IMR-90 (cell line): ENCODE measurements at regions not wholly inside any gene's neighbourhood (a gene's known extent, or its start where the extent isn't known, plus 50 kb on each side); places are given as distances from the start of the nearest gene placed in this dataset.

Experiments used
- ATAC-seq: fragments of 200-7000 bp; cut with Tn5 transposase; 2 replicates; pipeline ENCODE4 v1.9.1; 2020; ENCODE audit warnings: low read depth, mild to moderate bottlenecking, moderate library complexity
- BruUV-seq: library from RNA; stranded (reverse); fragments of 400-500 nt; replicated peaks from 2 replicates; lab custom pipeline; 2021; lab: Mats Ljungman, UMichigan
- CTCF ChIA-PET: fragments of 300-600 bp; formaldehyde crosslinking; extraction: SDS; loops from one replicate; lab custom pipeline; 2021; ENCODE audit warnings: antibody characterized with exemption; lab: Yijun Ruan, JAX
- POLR2A ChIA-PET: fragments of 300-600 bp; sonication (Branson Sonifier 250); formaldehyde crosslinking; loops from one replicate; lab custom pipeline; 2022; ENCODE audit warnings: antibody characterized with exemption; ENCODE audit not compliant: unreplicated experiment; lab: Charles Lee
- DNase-seq: peaks from one replicate; pipeline ENCODE4 v3.0.0; 2013
- H2AFZ ChIP-seq: replicated peaks from 2 replicates; pipeline ENCODE3; 2013; ENCODE audit warnings: low read length, mild to moderate bottlenecking; ENCODE audit not compliant: poor library complexity
- H2AK5ac ChIP-seq: 2 replicates; pipeline ENCODE4 v1.6.1; 2013; ENCODE audit warnings: low read depth, low read length, inconsistent platforms
- H2AK9ac ChIP-seq: replicated peaks from 2 replicates; pipeline ENCODE3; 2013; ENCODE audit warnings: mild to moderate bottlenecking, low read depth, low read length, moderate library complexity; ENCODE audit not compliant: poor library complexity
- H2BK120ac ChIP-seq: 2 replicates; pipeline ENCODE4 v1.6.1; 2013; ENCODE audit warnings: low read depth, low read length, inconsistent platforms
- H2BK15ac ChIP-seq: 3 replicates; pipeline ENCODE4 v1.6.1; 2013; ENCODE audit warnings: low read depth, low read length, inconsistent platforms
- H2BK20ac ChIP-seq: 2 replicates; pipeline ENCODE4 v1.6.1; 2013; ENCODE audit warnings: low read depth, mild to moderate bottlenecking, inconsistent platforms, low read length, moderate library complexity
- H2BK5ac ChIP-seq: 2 replicates; pipeline ENCODE4 v1.6.1; 2013; ENCODE audit warnings: mild to moderate bottlenecking, low read depth, low read length, inconsistent platforms; ENCODE audit not compliant: poor library complexity, severe bottlenecking
- H3K14ac ChIP-seq: replicated peaks from 2 replicates; pipeline ENCODE4 v1.6.1; 2013; ENCODE audit warnings: low read depth, low read length, inconsistent platforms
- H3K18ac ChIP-seq: 2 replicates; pipeline ENCODE4 v1.6.1; 2013; ENCODE audit warnings: low read depth, low read length, control low read depth
- H3K23ac ChIP-seq: 2 replicates; pipeline ENCODE4 v1.6.1; 2013; ENCODE audit warnings: low read depth, low read length, inconsistent platforms
- H3K27ac ChIP-seq: 2 replicates; pipeline ENCODE4 v1.5.1; 2013; ENCODE audit warnings: mild to moderate bottlenecking, control low read depth, low read length; ENCODE audit not compliant: insufficient read depth
- H3K27me3 ChIP-seq: 2 replicates; pipeline ENCODE4 v1.6.1; 2013; ENCODE audit warnings: low read length; ENCODE audit not compliant: control insufficient read depth, insufficient read depth
- H3K36me3 ChIP-seq: 2 replicates; pipeline ENCODE4 v1.6.1; 2013; ENCODE audit warnings: low read length, mixed read lengths; ENCODE audit not compliant: control insufficient read depth, insufficient read depth
- H3K4ac ChIP-seq: 2 replicates; pipeline ENCODE4 v1.6.1; 2013; ENCODE audit warnings: low read depth, low read length, inconsistent platforms
- H3K4me1 ChIP-seq: 2 replicates; pipeline ENCODE4 v1.6.1; 2013; ENCODE audit warnings: low read length, mixed read lengths; ENCODE audit not compliant: control insufficient read depth, insufficient read depth
- H3K4me2 ChIP-seq: 2 replicates; pipeline ENCODE4 v1.6.1; 2013; ENCODE audit warnings: low read depth, mild to moderate bottlenecking, control low read depth, low read length, moderate library complexity
- H3K4me3 ChIP-seq: 2 replicates; pipeline ENCODE4 v1.5.1; 2013; ENCODE audit warnings: low read depth, mild to moderate bottlenecking, control low read depth, low read length, moderate library complexity; ENCODE audit not compliant: insufficient read depth
- H3K56ac ChIP-seq: 2 replicates; pipeline ENCODE4 v1.6.1; 2013; ENCODE audit warnings: low read length, inconsistent platforms; ENCODE audit not compliant: insufficient read depth; ENCODE audit errors: extremely low read depth
- H3K79me1 ChIP-seq, 2 experiments: 2 replicates each; pipeline ENCODE4 v1.6.1; 2013; ENCODE audit warnings: low read length in 2 of 2, inconsistent platforms in 1 of 2, low read depth in 1 of 2
- H3K9ac ChIP-seq: 2 replicates; pipeline ENCODE4 v1.6.1; 2013; ENCODE audit warnings: low read depth, low read length, control low read depth
- H3K9me1 ChIP-seq: 2 replicates; pipeline ENCODE4 v1.6.1; 2013; ENCODE audit warnings: low read length, inconsistent platforms; ENCODE audit not compliant: insufficient read depth
- H3K9me3 ChIP-seq: 2 replicates; pipeline ENCODE4 v1.6.1; 2013; ENCODE audit warnings: low read length; ENCODE audit not compliant: control insufficient read depth, insufficient read depth
- H4K20me1 ChIP-seq: 2 replicates; pipeline ENCODE4 v1.6.1; 2013; ENCODE audit warnings: low read length, inconsistent platforms; ENCODE audit not compliant: insufficient read depth
- H4K5ac ChIP-seq: 2 replicates; pipeline ENCODE4 v1.6.1; 2013; ENCODE audit warnings: mild to moderate bottlenecking, low read depth, low read length, control low read depth
- H4K8ac ChIP-seq, 2 experiments: 2 replicates each; pipeline ENCODE4 v1.6.1; 2013; ENCODE audit warnings: low read depth in 2 of 2, low read length in 2 of 2, control low read depth in 1 of 2, inconsistent platforms in 1 of 2
- H4K91ac ChIP-seq: 2 replicates; pipeline ENCODE4 v1.6.1; 2013; ENCODE audit warnings: low read depth, low read length, inconsistent platforms; ENCODE audit not compliant: insufficient read depth
- BHLHE40 ChIP-seq: fragments of 150-350 bp; IDR thresholded peaks from 2 replicates; pipeline ENCODE4 v1.6.1; 2016; ENCODE audit warnings: mild to moderate bottlenecking, low read depth, low read length
- CEBPB ChIP-seq: IDR thresholded peaks from 2 replicates; pipeline ENCODE4 v1.6.1; 2012; ENCODE audit warnings: low read depth, low read length, improper control_type of control experiment
- CHD1 ChIP-seq: IDR thresholded peaks from 2 replicates; pipeline ENCODE4 v1.6.1; 2012; ENCODE audit warnings: low read depth, low read length, improper control_type of control experiment
- FOS ChIP-seq: fragments of 150-350 bp; IDR thresholded peaks from 2 replicates; pipeline ENCODE4 v1.6.1; 2016; ENCODE audit warnings: low read depth, low read length
- MAFK ChIP-seq: IDR thresholded peaks from 2 replicates; pipeline ENCODE4 v1.6.1; 2012; ENCODE audit warnings: low read depth, low read length, improper control_type of control experiment
- MAZ ChIP-seq: IDR thresholded peaks from 2 replicates; pipeline ENCODE4 v1.6.1; 2012; ENCODE audit warnings: low read depth, mild to moderate bottlenecking, low read length, improper control_type of control experiment, moderate library complexity, borderline replicate concordance
- MXI1 ChIP-seq: IDR thresholded peaks from 2 replicates; pipeline ENCODE4 v1.6.1; 2012; ENCODE audit warnings: low read depth, mild to moderate bottlenecking, low read length, moderate library complexity, borderline replicate concordance
- NFE2L2 ChIP-seq: fragments of 150-350 bp; IDR thresholded peaks from 2 replicates; pipeline ENCODE4 v1.6.1; 2016; ENCODE audit warnings: low read depth, mild to moderate bottlenecking, low read length
- POLR2A ChIP-seq: IDR thresholded peaks from 2 replicates; pipeline ENCODE4 v1.6.1; 2012; ENCODE audit warnings: mild to moderate bottlenecking, low read depth, low read length
- RAD21 ChIP-seq: IDR thresholded peaks from 2 replicates; pipeline ENCODE4 v1.6.1; 2012; ENCODE audit warnings: low read length, improper control_type of control experiment
- RCOR1 ChIP-seq: IDR thresholded peaks from 2 replicates; pipeline ENCODE4 v1.6.1; 2012; ENCODE audit warnings: mild to moderate bottlenecking, low read length, improper control_type of control experiment; ENCODE audit not compliant: insufficient replicate concordance
- RFX5 ChIP-seq: IDR thresholded peaks from 2 replicates; pipeline ENCODE4 v1.8.0; 2012; ENCODE audit warnings: low read depth, mild to moderate bottlenecking, low read length, moderate library complexity
- SMC3 ChIP-seq: fragments of 150-350 bp; IDR thresholded peaks from 2 replicates; pipeline ENCODE4 v1.6.1; 2016; ENCODE audit warnings: low read depth, mild to moderate bottlenecking, antibody characterized with exemption, low read length, moderate library complexity
- USF2 ChIP-seq: fragments of 150-350 bp; IDR thresholded peaks from 2 replicates; pipeline ENCODE4 v1.6.1; 2017; ENCODE audit warnings: mild to moderate bottlenecking, antibody characterized with exemption, low read length, low read depth
- WGBS, 2 experiments: methylation state at CpG; one replicate each; pipeline versions ENCODE4 v1.1.5 to v1.1.7; 2013; ENCODE audit warnings: missing lambda C conversion rate in 2 of 2; ENCODE audit not compliant: insufficient read length in 1 of 2; ENCODE audit errors: extremely low coverage in 2 of 2; 5-methylcytosine and 5-hydroxymethylcytosine counted together
- dilution Hi-C: fragments of 300-500 bp; cut with HindIII; formaldehyde crosslinking; loops from one replicate; pipeline ENCODE4 v1.14.3; 2018; ENCODE audit warnings: low sequenced_read_pairs; ENCODE audit not compliant: unreplicated experiment
- in situ Hi-C: fragments of 300-500 bp; cut with MboI; formaldehyde crosslinking; loops from 3 replicates; pipeline ENCODE4 v1.14.3; 2019; ENCODE audit warnings: low sequenced_read_pairs, inconsistent platforms, mixed read lengths
- intact Hi-C: fragments of 100-400 bp; cut with micrococcal nuclease; formaldehyde crosslinking; loops from 2 replicates; pipeline ENCODE4 v1.10.0; 2022
- TF ChIP-seq, protein P1 (sequence below): conservative IDR thresholded peaks from 2 replicates; pipeline ENCODE4 v1.5.1; 2012; ENCODE audit warnings: mild to moderate bottlenecking, low read depth, low read length, improper control_type of control experiment
- TF ChIP-seq, protein P2 (sequence below): fragments of 150-350 bp; IDR thresholded peaks from 2 replicates; pipeline ENCODE4 v1.6.1; 2016; ENCODE audit warnings: low read depth, mild to moderate bottlenecking, low read length, moderate library complexity, borderline replicate concordance

- WGBS, 2 experiments = no CpG with 5 or more reads among the region's 4 CpGs
- H3K4me3 ChIP-seq = no peak overlapping the region
- ChIA-PET POLR2A (no interaction called here), CTCF (interaction anchor here (0.8 kb wide), 1 partner anchor 418 kb away, joined by 3 read pairs; no protein-coding TSS in a partner anchor)
- no peak overlapping the region for H2BK15ac ChIP-seq
- no peak overlapping the region for H3K9ac ChIP-seq
- H3K36me3 ChIP-seq = no peaks in the 10 kb centered on the region
- intact Hi-C loops = no loop called here
- no peaks in the 10 kb centered on the region for H3K79me1 ChIP-seq
- H3K9me1 ChIP-seq = no peaks in the 10 kb centered on the region
- H2BK5ac ChIP-seq = no peak overlapping the region
- in situ Hi-C loops = loop anchor here (25.0 kb wide), 1 partner anchor 1823 kb away; no protein-coding TSS in a partner anchor
- H3K9me3 ChIP-seq = no peaks in the 10 kb centered on the region
- no peak overlapping the region for H2AFZ ChIP-seq
- no peak overlapping the region for H3K23ac ChIP-seq
- no peak for DNase-seq
- H3K27me3 ChIP-seq = no peaks in the 10 kb centered on the region
- no peak overlapping the region for H2BK20ac ChIP-seq
- no peak overlapping the region for H2AK5ac ChIP-seq
- H4K91ac ChIP-seq = no peak overlapping the region
- no peak overlapping the region for H2AK9ac ChIP-seq
- H3K4me2 ChIP-seq = no peak overlapping the region
- H3K18ac ChIP-seq = no peak overlapping the region
- no peak for TF ChIP-seq NFE2L2
- TF ChIP-seq, protein P1, sequence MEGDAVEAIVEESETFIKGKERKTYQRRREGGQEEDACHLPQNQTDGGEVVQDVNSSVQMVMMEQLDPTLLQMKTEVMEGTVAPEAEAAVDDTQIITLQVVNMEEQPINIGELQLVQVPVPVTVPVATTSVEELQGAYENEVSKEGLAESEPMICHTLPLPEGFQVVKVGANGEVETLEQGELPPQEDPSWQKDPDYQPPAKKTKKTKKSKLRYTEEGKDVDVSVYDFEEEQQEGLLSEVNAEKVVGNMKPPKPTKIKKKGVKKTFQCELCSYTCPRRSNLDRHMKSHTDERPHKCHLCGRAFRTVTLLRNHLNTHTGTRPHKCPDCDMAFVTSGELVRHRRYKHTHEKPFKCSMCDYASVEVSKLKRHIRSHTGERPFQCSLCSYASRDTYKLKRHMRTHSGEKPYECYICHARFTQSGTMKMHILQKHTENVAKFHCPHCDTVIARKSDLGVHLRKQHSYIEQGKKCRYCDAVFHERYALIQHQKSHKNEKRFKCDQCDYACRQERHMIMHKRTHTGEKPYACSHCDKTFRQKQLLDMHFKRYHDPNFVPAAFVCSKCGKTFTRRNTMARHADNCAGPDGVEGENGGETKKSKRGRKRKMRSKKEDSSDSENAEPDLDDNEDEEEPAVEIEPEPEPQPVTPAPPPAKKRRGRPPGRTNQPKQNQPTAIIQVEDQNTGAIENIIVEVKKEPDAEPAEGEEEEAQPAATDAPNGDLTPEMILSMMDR = no peak
- TF ChIP-seq POLR2A = no peak
- no peak for TF ChIP-seq CHD1
- TF ChIP-seq MAFK = no peak
- TF ChIP-seq SMC3 = no peak
- no peak for TF ChIP-seq CEBPB
- TF ChIP-seq RAD21 = no peak
- TF ChIP-seq, protein P2, sequence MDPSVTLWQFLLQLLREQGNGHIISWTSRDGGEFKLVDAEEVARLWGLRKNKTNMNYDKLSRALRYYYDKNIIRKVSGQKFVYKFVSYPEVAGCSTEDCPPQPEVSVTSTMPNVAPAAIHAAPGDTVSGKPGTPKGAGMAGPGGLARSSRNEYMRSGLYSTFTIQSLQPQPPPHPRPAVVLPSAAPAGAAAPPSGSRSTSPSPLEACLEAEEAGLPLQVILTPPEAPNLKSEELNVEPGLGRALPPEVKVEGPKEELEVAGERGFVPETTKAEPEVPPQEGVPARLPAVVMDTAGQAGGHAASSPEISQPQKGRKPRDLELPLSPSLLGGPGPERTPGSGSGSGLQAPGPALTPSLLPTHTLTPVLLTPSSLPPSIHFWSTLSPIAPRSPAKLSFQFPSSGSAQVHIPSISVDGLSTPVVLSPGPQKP = no peak
- TF ChIP-seq USF2 = no peak
- no peak for TF ChIP-seq BHLHE40
- TF ChIP-seq MXI1 = no peak
- no peak for TF ChIP-seq MAZ
- no peak for TF ChIP-seq RFX5
- no peak for TF ChIP-seq FOS
- no peak for TF ChIP-seq RCOR1
- ATAC-seq = no peak
- dilution Hi-C loops = no loop called here
- H4K5ac ChIP-seq = no peak overlapping the region
- H4K20me1 ChIP-seq = no peaks in the 10 kb centered on the region
- H3K4me1 ChIP-seq = no peaks in the 10 kb centered on the region
- H4K8ac ChIP-seq = no peak overlapping the region
- H3K4ac ChIP-seq = no peak overlapping the region
- no peak overlapping the region for H3K56ac ChIP-seq
- no peak overlapping the region for H3K14ac ChIP-seq
- no TSS peak for BruUV-seq
- H3K27ac ChIP-seq = no peak overlapping the region
- H2BK120ac ChIP-seq = no peak overlapping the region
Observed at GRCh38 chr2:58764338-58765104, 523.4 kb upstream of the FANCL start.
